GM06990 (cell line): ENCODE measurements at regions not wholly inside any gene's neighbourhood (a gene's known extent, or its start where the extent isn't known, plus 50 kb on each side); places are given as distances from the start of the nearest gene placed in this dataset.
"Not testable (repeated sequence)": the region's sequence is repeated elsewhere in the genome, so short reads cannot be mapped to it uniquely, and the experiment has no call there.

Source experiments
- DNase-seq: peaks from one replicate; pipeline ENCODE4 v3.0.0-alpha.2; 2011; ENCODE audit not compliant: insufficient read length; ENCODE audit errors: extremely low read depth
- H3K27me3 ChIP-seq: replicated peaks from 2 replicates; pipeline ENCODE4 v1.6.0; 2011; ENCODE audit warnings: low read length; ENCODE audit not compliant: control insufficient read depth, insufficient read depth
- H3K36me3 ChIP-seq: 2 replicates; pipeline ENCODE4 v1.5.1; 2011; ENCODE audit warnings: low read length; ENCODE audit not compliant: control insufficient read depth, insufficient read depth
- H3K4me3 ChIP-seq: replicated peaks from 2 replicates; pipeline ENCODE4 v1.5.1; 2011; ENCODE audit warnings: low read depth, mild to moderate bottlenecking, control low read depth, low read length
- CTCF ChIP-seq: IDR thresholded peaks from 2 replicates; pipeline ENCODE4 v1.5.1; 2011; ENCODE audit warnings: low read length, control low read depth, mild to moderate bottlenecking, inconsistent platforms; ENCODE audit not compliant: insufficient read depth, poor library complexity, severe bottlenecking

- TF ChIP-seq CTCF = no peak
- H3K36me3 ChIP-seq = no peaks in the 10 kb centered on the region
- DNase-seq = no peak
- no peaks in the 10 kb centered on the region for H3K27me3 ChIP-seq
- no peak overlapping the region for H3K4me3 ChIP-seq
These were observed 69.3 kb upstream of the RGPD5 start for GRCh38 chr2:109724533-109725460.

- Histone ChIP-seq H3K4me3 (no peak overlapping the region), H3K36me3 (no peaks in the 10 kb centered on the region), H3K27me3 (no peaks in the 10 kb centered on the region)
- no peak for TF ChIP-seq CTCF
- no peak for DNase-seq
These were observed 67.5 kb upstream of the RGPD5 start for GRCh38 chr2:109726379-109727270.

- DNase-seq = no peak
- no peak for TF ChIP-seq CTCF
- H3K27me3 ChIP-seq = no peaks in the 10 kb centered on the region
- no peak overlapping the region for H3K4me3 ChIP-seq
- no peaks in the 10 kb centered on the region for H3K36me3 ChIP-seq
These were observed 66.1 kb upstream of the RGPD5 start for GRCh38 chr2:109727929-109728447.

- H3K36me3 ChIP-seq, H3K27me3 ChIP-seq, DNase-seq, H3K4me3 ChIP-seq: not testable (repeated sequence)
These were observed 60.4 kb upstream of the RGPD5 start for GRCh38 chr2:109733746-109734145.

- H3K27me3 ChIP-seq = no peaks in the 10 kb centered on the region
- peak; percentile 55 for TF ChIP-seq CTCF
- no peak for DNase-seq
- no peak overlapping the region for H3K4me3 ChIP-seq
- H3K36me3 ChIP-seq = no peaks in the 10 kb centered on the region
These were observed 57.8 kb upstream of the RGPD5 start for GRCh38 chr2:109736177-109736827.
